Fibroblast of the aortic adventitia (primary cell): ENCODE measurements at regions not wholly inside any gene's neighbourhood (a gene's known extent, or its start where the extent isn't known, plus 50 kb on each side); places are given as distances from the start of the nearest gene placed in this dataset.

Source experiments
- DNase-seq: peaks from one replicate; pipeline ENCODE4 v3.0.0-alpha.2; 2010; ENCODE audit warnings: low read depth
- H3K4me3 ChIP-seq: 2 replicates; pipeline ENCODE4 v1.5.1; 2011; ENCODE audit warnings: low read depth, mild to moderate bottlenecking, control low read depth, low read length, moderate library complexity
- TF ChIP-seq, protein P1 (sequence below): IDR thresholded peaks from 2 replicates; pipeline ENCODE4 v1.5.1; 2011; ENCODE audit warnings: mild to moderate bottlenecking, low read length, control low read depth, inconsistent platforms; ENCODE audit not compliant: insufficient read depth

DNA sequence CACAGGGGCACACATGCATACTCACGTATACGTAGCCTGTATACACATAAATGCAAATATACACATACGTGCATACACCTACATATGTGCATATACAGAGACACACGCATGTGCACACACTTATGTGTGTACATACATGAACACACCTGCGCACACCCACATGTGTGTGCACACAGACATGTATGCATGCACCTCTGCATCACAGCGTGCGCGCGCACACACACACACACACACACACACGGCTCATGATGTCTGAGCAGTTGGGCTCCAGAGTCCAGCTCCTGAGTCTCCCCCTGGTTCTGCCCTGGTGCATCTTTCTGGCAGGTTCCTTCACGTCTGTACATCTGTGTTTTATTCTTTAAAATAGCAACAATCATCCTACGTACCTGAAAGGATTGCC is 600.5 kb downstream of the NPHP4 start:
- TF ChIP-seq, protein P1, sequence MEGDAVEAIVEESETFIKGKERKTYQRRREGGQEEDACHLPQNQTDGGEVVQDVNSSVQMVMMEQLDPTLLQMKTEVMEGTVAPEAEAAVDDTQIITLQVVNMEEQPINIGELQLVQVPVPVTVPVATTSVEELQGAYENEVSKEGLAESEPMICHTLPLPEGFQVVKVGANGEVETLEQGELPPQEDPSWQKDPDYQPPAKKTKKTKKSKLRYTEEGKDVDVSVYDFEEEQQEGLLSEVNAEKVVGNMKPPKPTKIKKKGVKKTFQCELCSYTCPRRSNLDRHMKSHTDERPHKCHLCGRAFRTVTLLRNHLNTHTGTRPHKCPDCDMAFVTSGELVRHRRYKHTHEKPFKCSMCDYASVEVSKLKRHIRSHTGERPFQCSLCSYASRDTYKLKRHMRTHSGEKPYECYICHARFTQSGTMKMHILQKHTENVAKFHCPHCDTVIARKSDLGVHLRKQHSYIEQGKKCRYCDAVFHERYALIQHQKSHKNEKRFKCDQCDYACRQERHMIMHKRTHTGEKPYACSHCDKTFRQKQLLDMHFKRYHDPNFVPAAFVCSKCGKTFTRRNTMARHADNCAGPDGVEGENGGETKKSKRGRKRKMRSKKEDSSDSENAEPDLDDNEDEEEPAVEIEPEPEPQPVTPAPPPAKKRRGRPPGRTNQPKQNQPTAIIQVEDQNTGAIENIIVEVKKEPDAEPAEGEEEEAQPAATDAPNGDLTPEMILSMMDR, result no peak
- no peak overlapping the region for H3K4me3 ChIP-seq
- no peak for DNase-seq

DNA sequence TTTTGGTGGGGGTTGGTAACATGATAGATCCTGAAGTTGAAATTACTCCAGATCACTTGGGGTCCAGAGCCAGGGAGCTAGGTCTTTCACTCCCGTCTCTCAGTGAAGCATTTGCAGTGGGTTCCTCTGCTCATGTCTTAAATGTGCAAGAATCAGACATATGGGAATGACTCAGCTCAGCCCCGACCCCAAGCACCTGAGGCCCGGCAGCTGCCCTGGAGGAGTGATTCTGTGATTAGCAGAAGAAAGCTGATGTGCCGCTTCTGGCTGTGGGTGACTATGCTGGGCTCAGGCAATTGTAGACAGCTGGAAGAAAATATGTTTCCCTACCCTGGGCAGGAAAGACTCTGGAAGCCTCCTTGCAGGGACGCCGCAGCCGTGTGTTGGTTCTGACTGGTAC is 601.7 kb downstream of the NPHP4 start:
- TF ChIP-seq, protein P1, result no peak
- no peak overlapping the region for H3K4me3 ChIP-seq
- no peak for DNase-seq

DNA sequence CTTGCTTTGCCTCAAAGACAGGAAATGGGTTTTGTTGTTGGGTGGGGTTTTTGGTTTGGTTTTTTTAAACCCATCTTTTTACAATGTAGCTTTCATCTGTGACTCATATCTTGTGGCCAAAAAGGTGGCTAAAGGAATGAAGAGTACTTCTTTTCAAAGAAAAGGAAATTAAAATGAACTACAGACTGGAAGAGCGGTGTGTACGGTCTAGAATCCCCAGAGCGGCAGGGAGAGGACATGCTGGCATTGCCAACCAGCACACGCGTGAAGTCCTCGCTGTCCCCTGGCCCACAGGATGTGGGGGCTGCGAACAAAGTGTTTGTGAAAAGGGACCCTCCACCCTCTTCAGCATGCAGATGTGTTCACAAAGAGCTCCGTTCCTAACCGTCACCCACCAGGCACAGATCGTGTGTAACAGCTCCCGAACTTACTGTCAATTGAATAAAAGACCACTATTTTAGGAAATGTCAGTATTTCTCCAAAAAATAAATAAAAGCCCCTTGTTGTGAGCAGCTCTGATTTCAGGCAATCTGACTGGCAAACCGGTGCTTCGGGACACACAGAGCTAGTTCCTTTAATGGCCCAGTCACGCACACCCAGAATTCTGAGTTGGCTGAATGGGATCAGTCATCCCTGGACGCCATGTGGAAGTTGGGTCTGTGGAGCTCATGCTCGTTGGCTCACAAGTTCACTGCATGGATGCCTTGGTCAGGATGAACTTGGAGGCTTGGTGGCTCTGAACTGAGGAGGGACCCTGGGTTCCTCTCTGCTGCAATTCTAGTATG is 602.9 kb downstream of the NPHP4 start:
- DNase-seq, result no peak
- H3K4me3 ChIP-seq, result no peak overlapping the region
- TF ChIP-seq, protein P1, result no peak

DNA sequence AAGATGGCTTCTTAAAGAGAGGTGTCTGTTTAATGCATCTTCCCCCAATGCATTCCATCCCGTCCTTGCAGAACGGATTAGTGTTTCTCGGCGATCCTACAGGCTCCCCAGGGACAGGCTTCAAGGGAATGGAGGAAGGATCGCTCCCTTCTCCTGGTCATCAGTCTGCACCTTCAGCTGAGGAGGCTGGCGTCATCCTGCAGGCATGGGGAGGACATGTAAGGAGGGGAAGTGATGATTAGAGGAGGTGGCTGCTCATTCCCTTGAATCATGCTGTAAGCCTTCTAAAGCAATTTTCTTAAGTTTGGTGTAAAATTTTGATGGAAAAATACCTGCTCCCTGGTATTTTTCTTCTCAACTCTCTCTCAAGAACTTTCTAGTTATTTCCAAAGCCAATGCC is 603.6 kb downstream of the NPHP4 start:
- TF ChIP-seq, protein P1, result no peak
- H3K4me3 ChIP-seq, result no peak overlapping the region
- DNase-seq, result no peak

DNA sequence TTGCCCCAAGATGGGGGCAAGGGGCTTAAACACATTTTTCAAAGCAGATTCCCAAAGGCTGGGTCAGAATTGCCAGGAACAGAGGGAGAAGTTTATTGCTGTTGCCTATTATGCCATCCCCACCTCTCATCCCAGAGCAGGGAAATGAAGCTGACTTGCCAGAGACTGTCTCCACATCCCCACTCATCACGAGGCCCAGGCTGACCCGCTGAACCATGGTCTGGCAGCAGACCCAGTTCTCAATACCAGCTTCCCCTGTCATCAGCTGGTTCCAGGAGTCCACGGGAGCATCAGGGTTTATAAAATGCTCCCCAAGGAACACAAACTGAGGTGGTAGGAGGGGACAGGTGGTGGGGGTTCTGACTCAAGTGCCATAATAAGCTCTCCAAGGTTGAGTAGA is 605.9 kb downstream of the NPHP4 start:
- no peak overlapping the region for H3K4me3 ChIP-seq
- TF ChIP-seq, protein P1, result no peak
- no peak for DNase-seq

DNA sequence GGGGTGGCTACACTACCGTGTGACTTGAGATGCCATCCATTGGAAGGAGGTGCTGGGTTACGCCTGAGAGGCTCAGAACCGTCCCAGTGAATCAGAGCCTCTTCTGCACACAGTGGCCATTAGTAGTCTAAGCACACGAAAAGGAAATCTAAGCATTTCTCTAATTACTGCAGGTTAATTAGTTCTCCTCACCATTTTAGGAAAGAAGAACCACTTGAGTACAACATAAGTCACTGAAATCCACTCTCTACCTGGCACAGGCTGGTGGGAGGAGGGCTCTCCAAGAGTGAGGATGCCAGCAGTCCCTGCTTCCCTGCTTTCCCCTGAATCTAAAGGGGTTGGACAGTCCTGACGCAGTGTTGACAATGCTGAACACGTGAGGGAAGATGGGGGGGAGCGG is 606.3 kb downstream of the NPHP4 start:
- TF ChIP-seq, protein P1, result no peak
- DNase-seq, result no peak
- no peak overlapping the region for H3K4me3 ChIP-seq
